Panc1 (cell line): ENCODE measurements at regions not wholly inside any gene's neighbourhood (a gene's known extent, or its start where the extent isn't known, plus 50 kb on each side); places are given as distances from the start of the nearest gene placed in this dataset.

Experiments used
- ATAC-seq: fragments of 200-7000 bp; cut with Tn5 transposase; 2 replicates; pipeline ENCODE4 v1.9.1; 2020; ENCODE audit warnings: mild to moderate bottlenecking, moderate library complexity
- BruUV-seq: library from RNA; stranded (reverse); fragments of 400-500 nt; replicated peaks from 2 replicates; lab custom pipeline; 2021; lab: Mats Ljungman, UMichigan
- CTCF ChIA-PET: fragments of 300-600 bp; sonication (Branson Sonifier 250); formaldehyde crosslinking; loops from one replicate; lab custom pipeline; 2022; ENCODE audit warnings: antibody characterized with exemption; lab: Charles Lee
- POLR2A ChIA-PET: fragments of 300-600 bp; sonication (Branson Sonifier 250); formaldehyde crosslinking; loops from one replicate; lab custom pipeline; 2022; ENCODE audit warnings: antibody characterized with exemption; lab: Charles Lee
- DNase-seq: peaks from one replicate; pipeline ENCODE4 v3.0.0-alpha.2; 2010; ENCODE audit warnings: low read depth, low spot score
- H3K27ac ChIP-seq: 2 replicates; pipeline ENCODE4 v1.5.1; 2011; ENCODE audit warnings: mild to moderate bottlenecking, low read length, inconsistent platforms
- H3K27me3 ChIP-seq: fragments of 200-500 bp; sonication (Bioruptor generic); 2 replicates; pipeline ENCODE4 v1.6.0; 2014; ENCODE audit warnings: low read length, inconsistent platforms; ENCODE audit not compliant: control insufficient read depth, insufficient read depth
- H3K36me3 ChIP-seq: fragments of 200-500 bp; sonication (Bioruptor generic); 2 replicates; pipeline ENCODE4 v1.5.1; 2014; ENCODE audit warnings: inconsistent platforms, mild to moderate bottlenecking, low read length, moderate library complexity; ENCODE audit not compliant: control insufficient read depth, insufficient read depth
- H3K4me1 ChIP-seq: 2 replicates; pipeline ENCODE4 v1.5.1; 2011; ENCODE audit warnings: inconsistent platforms, mild to moderate bottlenecking, low read length, moderate library complexity; ENCODE audit not compliant: control insufficient read depth, insufficient read depth
- H3K4me3 ChIP-seq, 2 experiments: 2 replicates each; pipeline ENCODE4 v1.5.1; 2011 to 2012; ENCODE audit warnings: low read depth in 2 of 2, low read length in 2 of 2, mild to moderate bottlenecking in 2 of 2, inconsistent platforms in 1 of 2, moderate library complexity in 1 of 2
- H3K9me3 ChIP-seq: fragments of 200-500 bp; sonication (Bioruptor generic); 2 replicates; pipeline ENCODE4 v1.5.1; 2014; ENCODE audit warnings: low read depth, mild to moderate bottlenecking, inconsistent platforms, low read length, moderate library complexity; ENCODE audit not compliant: control insufficient read depth, insufficient read depth
- CTCF ChIP-seq: fragments of 450-650 bp; IDR thresholded peaks from 2 replicates; pipeline ENCODE4 v1.5.1; 2017; ENCODE audit warnings: mild to moderate bottlenecking
- POLR2AphosphoS5 ChIP-seq: IDR thresholded peaks from 2 replicates; pipeline ENCODE4 v1.6.1; 2012; ENCODE audit warnings: mild to moderate bottlenecking, low read depth, low read length, moderate library complexity
- REST ChIP-seq, 2 experiments: IDR thresholded peaks; 2 replicates each; pipeline ENCODE4 v1.6.1; 2011 to 2012; ENCODE audit warnings: low read depth in 2 of 2, control low read depth in 1 of 2, low read length in 1 of 2, mild to moderate bottlenecking in 1 of 2, moderate library complexity in 1 of 2; ENCODE audit not compliant: insufficient read depth in 1 of 2
- SIN3A ChIP-seq: IDR thresholded peaks from 2 replicates; pipeline ENCODE4 v1.6.1; 2012; ENCODE audit warnings: low read depth, mild to moderate bottlenecking, low read length, moderate library complexity, borderline replicate concordance; ENCODE audit not compliant: insufficient read depth
- TCF7L2 ChIP-seq: IDR thresholded peaks from 2 replicates; pipeline ENCODE4 v1.6.1; 2011; ENCODE audit warnings: mild to moderate bottlenecking, low read depth, low read length, inconsistent platforms
- in situ Hi-C: cut with HindIII; loops from 2 replicates; pipeline ENCODE4 v1.10.0; 2016; ENCODE audit warnings: low sequenced_read_pairs, low pct_unique_long_range_greater_than_20kb
- intact Hi-C: fragments of 100-400 bp; cut with micrococcal nuclease; formaldehyde crosslinking; loops from one replicate; pipeline ENCODE4 v1.10.0; 2022; ENCODE audit not compliant: unreplicated experiment

GRCh38 chr16:51526621-51527020 is 375.6 kb upstream of the SALL1 start:
- ChIA-PET CTCF (no interaction called here), POLR2A (no interaction called here)
- Histone ChIP-seq H3K4me3 (no peak overlapping the region), H3K27me3 (no peaks in the 10 kb centered on the region), H3K27ac (no peak overlapping the region), H3K36me3 (no peaks in the 10 kb centered on the region), H3K9me3 (no peaks in the 10 kb centered on the region), H3K4me1 (no peaks in the 10 kb centered on the region)
- in situ Hi-C loops, result no loop called here
- BruUV-seq, result no TSS peak
- TF ChIP-seq SIN3A (no peak), CTCF (no peak), REST (IDR thresholded peaks at IDR 0.05; ENCODE audit: insufficient read depth in 1 of 2, low read depth in 2 of 2, low read length in 1 of 2) (no peak), POLR2AphosphoS5 (no peak), TCF7L2 (no peak)
- ATAC-seq, result no peak
- intact Hi-C loops, result no loop called here
- no peak for DNase-seq

GRCh38 chr16:51524555-51525373 is 373.7 kb upstream of the SALL1 start:
- no peak overlapping the region for H3K4me3 ChIP-seq
- BruUV-seq, result no TSS peak
- in situ Hi-C loops (no loop called here), intact Hi-C loops (no loop called here)
- no peaks in the 10 kb centered on the region for H3K27me3 ChIP-seq
- TF ChIP-seq CTCF (no peak; the same call in 1 of the 2 replicates), POLR2AphosphoS5 (no peak), TCF7L2 (no peak), REST (IDR thresholded peaks at IDR 0.05; ENCODE audit: insufficient read depth in 1 of 2, low read depth in 2 of 2, low read length in 1 of 2) (no peak)
- no peak for DNase-seq
- ChIA-PET POLR2A (no interaction called here), CTCF (no interaction called here)
- H3K36me3 ChIP-seq, result no peaks in the 10 kb centered on the region
- no peak for ATAC-seq
- H3K4me1 ChIP-seq, result no peaks in the 10 kb centered on the region
- H3K9me3 ChIP-seq, result no peaks in the 10 kb centered on the region
- H3K27ac ChIP-seq, result no peak overlapping the region
